Naive thymus-derived CD8-positive, alpha-beta T cell (primary cell): ENCODE measurements at regions not wholly inside any gene's neighbourhood (a gene's known extent, or its start where the extent isn't known, plus 50 kb on each side); places are given as distances from the start of the nearest gene placed in this dataset.

Source experiments
- ATAC-seq, 2 donors: fragments of 150-1000 bp; cut with Tn5 transposase in 1 of 2; sonication (Bioruptor Pico), chemical (Tn5 transposase) in 1 of 2; 1 replicate in 1 of 2; 2 replicates in 1 of 2; pipeline ENCODE4 v1.10.0; 2021; ENCODE audit warnings: mild to moderate bottlenecking in 2 of 2, moderate library complexity in 2 of 2
- POLR2A ChIA-PET: fragments of 350-600 bp; sonication (Branson Sonifier 250); formaldehyde crosslinking; loops from one replicate; lab custom pipeline; 2021; ENCODE audit warnings: antibody characterized with exemption; lab: Charles Lee
- DNase-seq, 10 donors: peaks; one replicate each; pipeline versions ENCODE4 v3.0.0 to v3.0.0-alpha.2; 2020 to 2022
- H3K27ac Mint-ChIP-seq, 10 donors: one replicate each; pipeline ENCODE4 v1.8.0; 2020 to 2022; ENCODE audit warnings: mild to moderate bottlenecking in 10 of 10, mixed read lengths in 10 of 10, moderate library complexity in 4 of 10, inconsistent platforms in 1 of 10
- H3K27me3 Mint-ChIP-seq, 5 donors: one replicate each; pipeline ENCODE4 v1.8.0; 2021 to 2022; ENCODE audit warnings: mixed read lengths in 5 of 5
- H3K36me3 Mint-ChIP-seq, 3 donors: one replicate each; pipeline ENCODE4 v1.8.0; 2020 to 2022; ENCODE audit warnings: mixed read lengths in 3 of 3, mild to moderate bottlenecking in 2 of 3, inconsistent platforms in 1 of 3
- H3K4me1 Mint-ChIP-seq, 4 donors: one replicate each; pipeline ENCODE4 v1.8.0; 2021 to 2022; ENCODE audit warnings: mixed read lengths in 4 of 4
- H3K4me3 Mint-ChIP-seq, 10 donors: one replicate each; pipeline ENCODE4 v1.8.0; 2020 to 2022; ENCODE audit warnings: mild to moderate bottlenecking in 10 of 10, mixed read lengths in 10 of 10, moderate library complexity in 6 of 10, inconsistent platforms in 1 of 10
- H3K9me3 Mint-ChIP-seq, 9 donors: one replicate each; pipeline ENCODE4 v1.8.0; 2020 to 2022; ENCODE audit warnings: mixed read lengths in 9 of 9, mild to moderate bottlenecking in 3 of 9, inconsistent platforms in 1 of 9, moderate library complexity in 1 of 9

DNA sequence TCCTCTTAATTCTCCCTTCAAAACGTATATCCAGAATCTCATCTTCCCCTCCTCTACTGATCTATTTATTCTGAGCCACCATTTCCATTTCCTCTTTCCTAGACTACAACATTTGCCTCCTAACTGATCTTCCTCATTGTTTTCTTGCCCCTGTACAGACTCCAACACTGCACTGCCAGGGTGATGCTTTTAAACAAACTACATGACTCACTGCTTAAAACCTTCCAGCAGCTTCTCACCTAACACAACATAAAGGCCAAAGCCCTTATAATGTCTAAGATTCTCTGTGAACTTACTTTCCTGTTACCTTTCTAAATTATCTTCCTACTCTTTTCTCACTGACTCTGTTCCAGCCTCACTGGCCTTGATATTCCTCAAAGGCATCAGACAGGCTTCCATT is 161.0 kb upstream of the HS3ST1 start:
- H3K27ac Mint-ChIP-seq: no peak overlapping the region
- H3K4me1 Mint-ChIP-seq: no peaks in the 10 kb centered on the region
- no peaks in the 10 kb centered on the region for H3K36me3 Mint-ChIP-seq
- POLR2A ChIA-PET: no interaction called here
- H3K9me3 Mint-ChIP-seq: no peaks in the 10 kb centered on the region
- DNase-seq: no peak
- no peak for ATAC-seq
- no peak overlapping the region for H3K4me3 Mint-ChIP-seq
- peaks cover 0 to 6% (median 0%) of the 10 kb centered on the region in 5 donors for H3K27me3 Mint-ChIP-seq

DNA sequence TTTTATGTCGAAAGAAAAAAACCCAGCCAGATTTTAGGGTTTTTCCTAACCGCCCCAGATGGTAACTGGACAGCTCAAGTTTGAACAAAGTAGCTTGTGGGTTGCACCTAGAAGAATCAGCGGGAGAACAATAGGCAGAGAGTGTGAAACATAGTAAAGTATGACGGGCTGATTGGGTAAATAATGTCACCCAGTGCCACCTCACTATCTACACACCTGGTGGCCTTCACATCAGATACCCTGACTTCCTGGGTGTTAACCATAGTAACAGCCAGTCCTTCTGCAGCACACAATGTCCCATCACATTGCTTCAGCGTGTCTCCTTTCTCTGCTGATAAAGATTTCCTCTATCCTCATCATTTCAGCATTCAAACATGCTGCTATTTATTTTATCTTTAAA is 159.1 kb upstream of the HS3ST1 start:
- DNase-seq: no peak
- peaks cover 0 to 5% (median 0%) of the 10 kb centered on the region in 9 donors for H3K9me3 Mint-ChIP-seq
- H3K4me3 Mint-ChIP-seq: no peak overlapping the region
- no peak for ATAC-seq
- H3K36me3 Mint-ChIP-seq: no peaks in the 10 kb centered on the region
- POLR2A ChIA-PET: no interaction called here
- no peak overlapping the region for H3K27ac Mint-ChIP-seq
- peaks cover 0 to 12% (median 4%) of the 10 kb centered on the region in 5 donors for H3K27me3 Mint-ChIP-seq
- H3K4me1 Mint-ChIP-seq: no peaks in the 10 kb centered on the region

DNA sequence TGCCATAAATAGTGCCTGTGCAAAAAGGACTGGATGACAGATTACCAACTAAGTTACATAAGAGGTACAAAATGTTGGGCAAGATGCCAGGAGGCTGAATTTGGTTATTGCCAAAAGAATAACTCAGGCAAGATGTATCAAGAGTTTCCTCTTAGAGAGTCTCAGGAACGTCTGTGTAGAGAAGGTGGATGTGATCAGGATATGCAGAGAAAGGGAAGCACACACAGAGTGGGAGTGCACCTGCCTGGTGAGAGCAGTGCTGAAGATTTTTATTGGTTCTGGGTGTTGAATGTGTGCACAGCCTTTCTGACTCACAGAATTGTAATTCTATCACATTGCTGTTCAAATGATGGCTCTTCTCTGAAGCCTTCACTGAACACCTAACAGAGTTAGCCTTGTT is 156.8 kb upstream of the HS3ST1 start:
- POLR2A ChIA-PET: no interaction called here
- no peak overlapping the region for H3K4me3 Mint-ChIP-seq
- H3K27me3 Mint-ChIP-seq: peaks cover 0 to 18% (median 4%) of the 10 kb centered on the region in 5 donors
- no peak for DNase-seq
- H3K4me1 Mint-ChIP-seq: no peaks in the 10 kb centered on the region
- no peak overlapping the region for H3K27ac Mint-ChIP-seq
- no peak for ATAC-seq
- H3K9me3 Mint-ChIP-seq: peaks cover 0 to 21% (median 11%) of the 10 kb centered on the region in 9 donors
- peaks cover 0 to 14% (median 2%) of the 10 kb centered on the region in 3 donors for H3K36me3 Mint-ChIP-seq

DNA sequence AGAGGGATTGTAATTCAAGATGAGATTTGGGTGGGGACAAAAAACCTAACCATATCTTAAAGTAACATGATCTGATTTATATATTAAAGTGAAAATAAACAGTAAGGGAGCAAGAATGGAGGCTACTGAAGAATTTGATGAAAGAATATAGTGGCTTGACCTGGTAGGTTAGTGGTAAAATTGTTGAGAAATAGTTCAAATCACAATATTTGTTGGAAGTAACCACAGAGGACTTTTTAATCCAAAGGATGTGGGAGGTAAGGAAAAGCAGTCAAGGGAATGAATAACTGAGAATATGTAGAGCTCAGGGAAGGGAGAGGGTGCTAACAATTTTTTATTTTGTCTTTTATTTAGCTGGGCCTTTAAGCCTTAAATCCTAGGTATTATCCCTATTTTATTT is 139.8 kb upstream of the HS3ST1 start:
- Mint-ChIP-seq H3K27ac (no peak overlapping the region), H3K36me3 (no peaks in the 10 kb centered on the region), H3K9me3 (peaks cover 0 to 14% (median 0%) of the 10 kb centered on the region in 9 donors), H3K27me3 (no peaks in the 10 kb centered on the region), H3K4me1 (no peaks in the 10 kb centered on the region), H3K4me3 (no peak overlapping the region)
- ATAC-seq (no peak), DNase-seq (no peak)
- POLR2A ChIA-PET: no interaction called here

DNA sequence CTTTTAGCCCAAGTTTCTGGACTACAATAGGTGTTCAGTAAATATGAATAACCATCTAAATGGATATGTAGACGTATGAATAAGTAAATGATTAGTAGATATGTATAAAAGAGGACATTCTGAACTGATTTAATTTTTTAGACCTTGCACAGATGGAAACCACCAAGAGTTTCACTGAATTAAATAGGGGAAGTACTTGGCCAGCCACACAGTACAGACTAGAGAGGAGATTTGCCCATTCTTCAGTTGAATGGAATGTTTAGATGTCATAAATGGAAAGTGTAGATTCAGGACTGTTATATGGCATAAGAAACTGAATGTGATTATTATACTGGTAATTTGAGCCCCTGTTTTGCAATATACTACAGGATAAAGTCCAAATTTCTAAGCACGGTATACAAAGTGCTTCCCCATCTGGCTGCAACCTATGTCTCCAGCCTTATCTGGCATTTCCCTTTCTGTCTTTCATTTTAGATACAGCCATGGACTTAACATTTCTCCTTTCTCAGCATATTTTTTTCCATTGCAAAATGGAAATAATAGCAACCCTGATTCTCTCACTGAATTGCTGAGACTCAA is 137.8 kb upstream of the HS3ST1 start:
- Mint-ChIP-seq H3K27ac (no peak overlapping the region), H3K36me3 (peaks cover 0 to 3% (median 0%) of the 10 kb centered on the region in 3 donors), H3K9me3 (peaks cover 0 to 14% (median 0%) of the 10 kb centered on the region in 9 donors), H3K4me1 (no peaks in the 10 kb centered on the region), H3K27me3 (no peaks in the 10 kb centered on the region), H3K4me3 (no peak overlapping the region)
- no peak for DNase-seq
- POLR2A ChIA-PET: no interaction called here
- ATAC-seq: no peak

DNA sequence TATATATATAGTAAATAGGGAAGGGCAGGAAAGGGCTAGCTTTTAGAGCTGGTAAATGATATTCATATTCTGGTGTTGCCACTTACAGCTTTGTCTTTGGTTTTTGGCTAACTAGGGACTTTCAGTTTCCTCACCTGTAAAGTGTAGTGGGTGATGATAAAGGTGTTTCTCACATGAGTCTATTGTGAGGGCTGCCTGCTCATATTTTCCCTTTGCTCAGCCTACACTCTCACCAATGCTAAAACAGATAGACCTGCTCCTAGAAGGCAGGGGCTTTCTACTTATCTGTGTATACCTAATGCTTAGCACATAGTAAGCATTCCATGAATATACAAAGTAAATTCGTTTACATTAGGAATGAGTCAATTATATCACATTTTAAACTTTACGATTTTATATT is 137.2 kb upstream of the HS3ST1 start:
- Mint-ChIP-seq H3K4me1 (no peaks in the 10 kb centered on the region), H3K27me3 (no peaks in the 10 kb centered on the region), H3K4me3 (no peak overlapping the region), H3K9me3 (peaks cover 0 to 14% (median 0%) of the 10 kb centered on the region in 9 donors), H3K27ac (no peak overlapping the region), H3K36me3 (peaks cover 0 to 3% (median 0%) of the 10 kb centered on the region in 3 donors)
- POLR2A ChIA-PET: no interaction called here
- DNase-seq (no peak), ATAC-seq (no peak)

DNA sequence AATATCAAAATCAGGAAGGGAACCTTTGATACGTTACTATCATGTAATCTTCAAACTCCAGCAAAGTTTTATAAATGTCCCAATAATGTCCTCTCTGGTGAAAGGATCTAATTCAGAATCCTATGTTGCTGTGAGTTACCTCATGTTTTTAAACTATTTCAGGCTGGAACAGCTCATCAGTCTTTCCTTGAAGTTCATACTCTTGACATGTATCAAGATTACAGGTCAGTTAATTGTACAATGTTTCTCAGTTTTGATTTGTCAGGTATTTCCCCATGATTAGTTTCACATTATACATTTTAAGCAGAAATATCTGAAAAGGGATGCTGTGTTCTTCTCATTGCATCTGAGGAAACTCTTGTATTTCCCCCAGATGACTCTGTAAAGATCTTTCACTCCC is 136.5 kb upstream of the HS3ST1 start:
- Mint-ChIP-seq H3K4me1 (no peaks in the 10 kb centered on the region), H3K9me3 (peaks cover 0 to 16% (median under 1%) of the 10 kb centered on the region in 9 donors), H3K36me3 (peaks cover 0 to 3% (median 0%) of the 10 kb centered on the region in 3 donors), H3K4me3 (no peak overlapping the region), H3K27ac (no peak overlapping the region), H3K27me3 (peaks cover 0 to 2% (median 0%) of the 10 kb centered on the region in 5 donors)
- no peak for DNase-seq
- ATAC-seq: no peak
- POLR2A ChIA-PET: no interaction called here

DNA sequence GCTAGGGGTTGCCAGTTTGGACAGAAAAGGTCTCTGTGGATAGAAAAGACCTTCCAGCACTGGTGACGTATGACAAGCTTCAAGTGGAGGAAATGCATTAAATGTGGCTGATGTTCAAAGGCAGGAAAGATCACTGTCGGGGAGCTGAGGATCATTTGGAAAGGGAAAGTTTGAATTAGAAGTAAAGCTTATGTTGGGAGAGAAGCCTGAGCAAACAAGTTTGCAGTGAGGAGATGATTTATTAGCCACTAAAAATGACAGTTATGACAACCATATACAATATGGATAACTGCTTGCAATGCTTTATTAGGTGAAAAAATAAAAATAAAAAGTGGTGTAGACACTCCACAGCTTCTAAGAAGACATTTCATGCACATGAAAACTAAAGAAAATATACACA is 135.3 kb upstream of the HS3ST1 start:
- Mint-ChIP-seq H3K27me3 (peaks cover 0 to 14% (median 0%) of the 10 kb centered on the region in 5 donors), H3K9me3 (peaks cover 0 to 28% (median 6%) of the 10 kb centered on the region in 9 donors), H3K4me3 (no peak overlapping the region), H3K4me1 (no peaks in the 10 kb centered on the region), H3K27ac (no peak overlapping the region), H3K36me3 (peaks cover 0 to 3% (median 0%) of the 10 kb centered on the region in 3 donors)
- no peak for DNase-seq
- no peak for ATAC-seq
- POLR2A ChIA-PET: no interaction called here

DNA sequence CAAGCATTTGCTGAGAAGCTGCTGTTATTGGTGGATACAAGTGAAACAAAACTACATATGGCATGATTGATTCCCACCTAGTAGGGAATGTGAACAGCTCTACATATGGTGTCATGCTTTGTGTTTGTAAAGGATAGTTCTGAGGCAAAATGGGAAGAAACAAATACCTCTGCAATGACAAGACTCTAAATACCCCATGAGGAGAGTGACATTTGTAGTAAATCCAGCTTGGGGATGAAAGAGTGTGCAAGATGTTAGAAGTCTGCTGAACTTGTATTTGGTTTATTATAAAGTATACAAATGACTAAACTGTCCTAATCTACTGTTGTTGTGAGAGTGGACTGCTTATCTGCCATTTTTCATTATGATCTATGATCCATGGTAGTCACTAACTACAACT is 120.8 kb upstream of the HS3ST1 start:
- POLR2A ChIA-PET: no interaction called here
- H3K9me3 Mint-ChIP-seq: peaks cover 0 to 1% (median 0%) of the 10 kb centered on the region in 9 donors
- H3K36me3 Mint-ChIP-seq: peaks cover 0 to 1% (median 0%) of the 10 kb centered on the region in 3 donors
- no peaks in the 10 kb centered on the region for H3K4me1 Mint-ChIP-seq
- H3K27ac Mint-ChIP-seq: no peak overlapping the region
- H3K4me3 Mint-ChIP-seq: no peak overlapping the region
- DNase-seq: no peak
- ATAC-seq: no peak
- H3K27me3 Mint-ChIP-seq: peaks cover 0 to 8% (median 4%) of the 10 kb centered on the region in 5 donors

DNA sequence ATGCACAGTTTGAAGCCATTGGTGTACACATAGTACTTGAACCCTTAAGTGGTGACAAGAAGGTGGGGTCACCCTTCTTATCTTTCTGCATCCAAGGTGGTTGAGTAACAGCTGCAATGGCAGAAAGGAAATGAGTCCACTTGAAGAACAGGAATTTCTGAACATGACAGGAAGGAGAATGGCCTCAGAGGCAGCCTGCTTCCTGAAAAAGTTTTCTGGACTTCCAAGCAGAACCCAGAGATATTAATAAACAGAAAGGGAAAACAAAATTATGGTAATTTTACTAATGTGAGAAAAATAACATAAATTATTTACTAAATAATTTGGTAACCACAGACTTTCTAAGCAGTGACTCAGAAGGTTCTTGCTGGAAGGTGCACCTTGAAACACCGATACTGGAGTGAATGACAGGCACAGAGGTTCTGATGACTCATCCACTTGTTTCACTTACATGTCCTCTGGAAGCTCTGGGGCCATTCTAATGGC is 119.9 kb upstream of the HS3ST1 start:
- peaks cover 0 to 1% (median 0%) of the 10 kb centered on the region in 9 donors for H3K9me3 Mint-ChIP-seq
- peaks cover 0 to 5% (median 2%) of the 10 kb centered on the region in 4 donors for H3K4me1 Mint-ChIP-seq
- DNase-seq (no peak), ATAC-seq (no peak)
- H3K27me3 Mint-ChIP-seq: peaks cover 0 to 7% (median 2%) of the 10 kb centered on the region in 5 donors
- peaks cover 0 to 1% (median 0%) of the 10 kb centered on the region in 3 donors for H3K36me3 Mint-ChIP-seq
- POLR2A ChIA-PET: no interaction called here
- H3K4me3 Mint-ChIP-seq: no peak overlapping the region
- H3K27ac Mint-ChIP-seq: no peak overlapping the region

DNA sequence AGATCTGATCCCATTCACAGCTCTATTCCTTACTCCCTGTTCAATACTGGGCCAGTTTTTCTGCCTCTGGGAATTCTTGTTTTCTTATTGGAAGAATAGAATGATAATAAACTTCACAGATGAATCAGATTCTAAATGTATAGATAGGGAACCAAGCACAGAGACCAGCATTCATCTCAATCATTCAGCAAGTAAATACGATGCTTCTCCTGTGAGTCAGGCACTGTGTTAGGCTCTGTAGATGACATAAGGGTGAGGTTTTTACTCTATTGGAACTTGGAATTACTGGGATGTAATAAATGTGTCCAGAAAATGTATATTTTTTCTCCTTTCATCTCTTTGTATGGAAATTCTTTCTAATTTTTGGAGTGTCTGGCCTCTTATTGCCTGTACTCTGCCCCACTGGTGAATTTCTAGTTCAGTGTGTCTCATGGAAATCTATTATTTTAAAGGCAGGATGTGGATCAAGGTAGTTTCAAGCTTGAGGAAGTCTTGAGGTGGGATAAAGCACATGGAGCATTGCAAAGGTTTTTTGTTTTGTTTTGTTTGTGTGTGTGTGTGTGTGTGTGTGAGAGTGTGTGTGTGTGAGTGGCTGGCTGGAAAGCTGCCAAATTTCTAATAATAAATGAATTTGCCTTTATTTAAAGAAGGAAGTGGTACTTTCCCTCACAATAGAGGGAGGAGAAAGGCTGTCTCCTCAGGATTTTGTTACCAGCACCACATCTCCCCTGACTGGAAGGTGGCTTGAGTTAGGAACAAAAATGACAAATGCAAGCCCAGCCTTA is 117.9 kb upstream of the HS3ST1 start:
- H3K27ac Mint-ChIP-seq: no peak overlapping the region
- no peak overlapping the region for H3K4me3 Mint-ChIP-seq
- peaks cover 0 to 7% (median 0%) of the 10 kb centered on the region in 5 donors for H3K27me3 Mint-ChIP-seq
- ATAC-seq (no peak), DNase-seq (no peak)
- POLR2A ChIA-PET: no interaction called here
- H3K36me3 Mint-ChIP-seq: no peaks in the 10 kb centered on the region
- H3K4me1 Mint-ChIP-seq: peaks cover 0 to 7% (median 2%) of the 10 kb centered on the region in 4 donors
- no peaks in the 10 kb centered on the region for H3K9me3 Mint-ChIP-seq

DNA sequence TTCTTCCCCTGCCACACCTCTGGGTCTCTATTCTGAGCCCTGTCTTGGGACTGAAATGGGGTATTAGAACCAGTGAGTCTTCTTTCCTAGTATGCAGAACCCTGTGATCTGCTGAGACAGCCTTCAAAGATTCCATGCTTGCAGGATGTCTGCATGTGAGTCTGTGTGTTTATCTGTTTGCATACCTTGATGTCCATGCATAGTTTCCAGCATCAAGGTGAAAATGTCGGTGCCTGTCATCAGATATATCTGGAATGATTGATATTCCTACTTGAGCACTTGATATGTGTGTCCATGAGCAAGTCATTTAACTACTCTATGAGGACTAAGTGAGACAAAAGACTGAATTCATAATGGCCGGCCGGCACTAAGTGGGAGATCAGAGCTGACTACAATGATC is 117.0 kb upstream of the HS3ST1 start:
- ATAC-seq (no peak), DNase-seq (no peak)
- Mint-ChIP-seq H3K4me1 (peaks cover 0 to 7% (median 2%) of the 10 kb centered on the region in 4 donors), H3K4me3 (no peak overlapping the region), H3K27me3 (peaks cover 0 to 7% (median 0%) of the 10 kb centered on the region in 5 donors), H3K36me3 (no peaks in the 10 kb centered on the region), H3K27ac (no peak overlapping the region), H3K9me3 (no peaks in the 10 kb centered on the region)
- POLR2A ChIA-PET: no interaction called here

DNA sequence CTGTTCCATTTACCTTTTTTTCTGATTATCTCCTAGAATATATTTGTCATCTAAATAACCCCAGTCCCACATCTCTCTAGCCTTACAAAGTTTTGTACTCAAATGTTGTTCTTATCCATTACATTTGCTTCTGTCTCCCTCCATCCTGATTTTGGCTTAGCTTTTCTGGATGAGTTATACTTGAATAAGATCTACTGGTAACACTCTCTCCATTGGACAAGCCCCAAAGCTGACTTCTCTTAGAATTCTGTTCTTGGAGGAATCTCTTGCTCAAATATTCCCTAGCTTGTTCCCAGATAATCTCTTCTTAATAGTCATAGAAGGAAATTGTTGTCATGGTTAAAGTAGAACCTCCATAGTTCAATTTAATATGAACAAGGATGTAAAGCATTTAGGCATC is 115.5 kb upstream of the HS3ST1 start:
- no peak for DNase-seq
- ATAC-seq: no peak
- Mint-ChIP-seq H3K9me3 (no peaks in the 10 kb centered on the region), H3K4me1 (peaks cover 0 to 7% (median 2%) of the 10 kb centered on the region in 4 donors), H3K4me3 (no peak overlapping the region), H3K27me3 (peaks cover 0 to 7% (median 0%) of the 10 kb centered on the region in 5 donors), H3K27ac (no peak overlapping the region), H3K36me3 (no peaks in the 10 kb centered on the region)
- POLR2A ChIA-PET: no interaction called here
